CD4-positive, alpha-beta T cell treated with Interleukin-17A for 1 hour (primary cell): ENCODE measurements at regions not wholly inside any gene's neighbourhood (a gene's known extent, or its start where the extent isn't known, plus 50 kb on each side); places are given as distances from the start of the nearest gene placed in this dataset.

Experiments
- DNase-seq: peaks from one replicate; pipeline ENCODE4 v3.0.0-alpha.2; 2020

- DNase-seq = no peak
Measured at GRCh38 chr22:34160141-34160783, 240.0 kb upstream of the LARGE1 start.

GRCh38 chr22:34161431-34162123 lies 241.3 kb upstream of the LARGE1 start:
- DNase-seq = no peak

GRCh38 chr22:34198976-34199375 lies 278.7 kb upstream of the LARGE1 start:
- DNase-seq = no peak

GRCh38 chr22:34210301-34210700 lies 290.0 kb upstream of the LARGE1 start:
- no peak for DNase-seq

- DNase-seq = no peak
Measured at GRCh38 chr22:34214372-34214771, 294.1 kb upstream of the LARGE1 start.

GRCh38 chr22:34225278-34225677 lies 305.0 kb upstream of the LARGE1 start:
- DNase-seq = no peak

GRCh38 chr22:34236527-34236926 lies 316.3 kb upstream of the LARGE1 start:
- no peak for DNase-seq

GRCh38 chr22:34239421-34239820 lies 319.1 kb upstream of the LARGE1 start:
- no peak for DNase-seq

GRCh38 chr22:34243023-34243422 lies 322.7 kb upstream of the LARGE1 start:
- DNase-seq = no peak

- DNase-seq = no peak
Measured at GRCh38 chr22:34255042-34255441, 334.8 kb upstream of the LARGE1 start.

- DNase-seq = no peak
Measured at GRCh38 chr22:34278121-34278520, 357.8 kb upstream of the LARGE1 start.

GRCh38 chr22:34281738-34282137 lies 361.5 kb upstream of the LARGE1 start:
- DNase-seq = no peak

GRCh38 chr22:34283844-34284243 lies 363.6 kb upstream of the LARGE1 start:
- no peak for DNase-seq

- no peak for DNase-seq
Measured at GRCh38 chr22:34293324-34293723, 373.0 kb upstream of the LARGE1 start.

GRCh38 chr22:34294476-34294875 lies 374.2 kb upstream of the LARGE1 start:
- no peak for DNase-seq

GRCh38 chr22:34294986-34295385 lies 374.7 kb upstream of the LARGE1 start:
- no peak for DNase-seq

- DNase-seq = no peak
Measured at GRCh38 chr22:34296461-34296860, 376.2 kb upstream of the LARGE1 start.

GRCh38 chr22:34297536-34298120 lies 377.4 kb upstream of the LARGE1 start:
- no peak for DNase-seq

- DNase-seq = no peak
Measured at GRCh38 chr22:34299496-34299895, 379.2 kb upstream of the LARGE1 start.

GRCh38 chr22:34301569-34301968 lies 381.3 kb upstream of the LARGE1 start:
- DNase-seq = no peak

- no peak for DNase-seq
Measured at GRCh38 chr22:34303656-34304055, 383.4 kb upstream of the LARGE1 start.

GRCh38 chr22:34306361-34306760 lies 386.1 kb upstream of the LARGE1 start:
- DNase-seq = no peak

GRCh38 chr22:34308101-34308500 lies 387.8 kb upstream of the LARGE1 start:
- DNase-seq = no peak

GRCh38 chr22:34319346-34319745 lies 399.1 kb upstream of the LARGE1 start:
- no peak for DNase-seq

- DNase-seq = no peak
Measured at GRCh38 chr22:34324763-34325162, 404.5 kb upstream of the LARGE1 start.
